Liver (tissue), 8 donors: ENCODE measurements at regions not wholly inside any gene's neighbourhood (a gene's known extent, or its start where the extent isn't known, plus 50 kb on each side); places are given as distances from the start of the nearest gene placed in this dataset.

Experiments
- DNase-seq: peaks from one replicate; pipeline ENCODE4 v3.0.0-alpha.2; 2017; ENCODE audit warnings: low spot score
- H3K27ac ChIP-seq, 2 donors: one replicate each; pipeline ENCODE4 v1.7.0; 2013; ENCODE audit warnings: inconsistent platforms in 2 of 2, low read length in 2 of 2, control low read depth in 1 of 2, low read depth in 1 of 2, mild to moderate bottlenecking in 1 of 2
- H3K27me3 ChIP-seq, 4 donors: one replicate each; pipeline versions ENCODE4 v1.6.1 to v1.7.0; 2013; ENCODE audit warnings: low read length in 3 of 4, inconsistent platforms in 1 of 4, mild to moderate bottlenecking in 1 of 4, moderate library complexity in 1 of 4; ENCODE audit not compliant: control insufficient read depth in 4 of 4, insufficient read depth in 4 of 4
- H3K36me3 ChIP-seq, 4 donors: one replicate each; pipeline versions ENCODE4 v1.6.1 to v1.7.0; 2013; ENCODE audit warnings: low read length in 3 of 4, mild to moderate bottlenecking in 3 of 4, low read depth in 1 of 4, moderate library complexity in 1 of 4; ENCODE audit not compliant: control insufficient read depth in 4 of 4, insufficient read depth in 3 of 4
- H3K4me1 ChIP-seq, 4 donors: one replicate each; pipeline versions ENCODE4 v1.6.1 to v1.7.0; 2013; ENCODE audit warnings: low read length in 3 of 4, mild to moderate bottlenecking in 3 of 4, moderate library complexity in 1 of 4; ENCODE audit not compliant: control insufficient read depth in 4 of 4, insufficient read depth in 4 of 4
- H3K4me3 ChIP-seq, 3 donors: one replicate each; pipeline versions ENCODE4 v1.6.1 to v1.7.0; 2013; ENCODE audit warnings: low read length in 3 of 3, control low read depth in 1 of 3, low read depth in 1 of 3, mild to moderate bottlenecking in 1 of 3
- H3K9ac ChIP-seq, 2 donors: one replicate each; pipeline ENCODE4 v1.7.0; 2013; ENCODE audit warnings: low read length in 2 of 2, mild to moderate bottlenecking in 2 of 2, moderate library complexity in 2 of 2, control low read depth in 1 of 2, low read depth in 1 of 2
- H3K9me3 ChIP-seq, 4 donors: one replicate each; pipeline versions ENCODE4 v1.6.1 to v1.7.0; 2013; ENCODE audit warnings: low read length in 3 of 4; ENCODE audit not compliant: control insufficient read depth in 4 of 4
- CTCF ChIP-seq: fragments of 150-350 bp; IDR thresholded peaks from 2 replicates; pipeline ENCODE4 v1.5.1; 2017; ENCODE audit warnings: improper control_type of control experiment, low read depth, low read length; ENCODE audit not compliant: missing input control
- EGR1 ChIP-seq, 2 donors: IDR thresholded peaks; 2 replicates each; pipeline ENCODE4 v1.6.1; 2016 to 2018; ENCODE audit warnings: antibody characterized with exemption in 2 of 2, low read depth in 2 of 2
- FOXA1 ChIP-seq: IDR thresholded peaks from 2 replicates; pipeline ENCODE4 v1.6.1; 2016; ENCODE audit warnings: antibody characterized with exemption
- FOXA2 ChIP-seq: IDR thresholded peaks from 2 replicates; pipeline ENCODE4 v1.6.1; 2016; ENCODE audit warnings: antibody characterized with exemption
- GABPA ChIP-seq, 2 donors: IDR thresholded peaks in 1 of 2; conservative IDR thresholded peaks in 1 of 2; 2 replicates each; pipeline ENCODE4 v1.6.1; 2016; ENCODE audit warnings: antibody characterized with exemption in 2 of 2, mild to moderate bottlenecking in 1 of 2, moderate library complexity in 1 of 2
- HNF4A ChIP-seq, 2 donors: conservative IDR thresholded peaks; 2 replicates each; pipeline ENCODE4 v1.6.1; 2016; ENCODE audit warnings: antibody characterized with exemption in 2 of 2, mild to moderate bottlenecking in 2 of 2
- HNF4G ChIP-seq: IDR thresholded peaks from 2 replicates; pipeline ENCODE4 v1.6.1; 2016; ENCODE audit warnings: antibody characterized with exemption
- JUND ChIP-seq, 2 donors: IDR thresholded peaks; 2 replicates each; pipeline ENCODE4 v1.6.1; 2016; ENCODE audit warnings: antibody characterized with exemption in 2 of 2
- NR2F2 ChIP-seq: IDR thresholded peaks from 2 replicates; pipeline ENCODE4 v1.6.1; 2016; ENCODE audit warnings: antibody characterized with exemption
- RAD21 ChIP-seq, 2 donors: IDR thresholded peaks; 2 replicates each; pipeline ENCODE4 v1.6.1; 2016; ENCODE audit warnings: antibody characterized with exemption in 2 of 2, mild to moderate bottlenecking in 2 of 2
- RXRA ChIP-seq, 2 donors: IDR thresholded peaks; 2 replicates each; pipeline ENCODE4 v1.6.1; 2017 to 2018; ENCODE audit warnings: antibody characterized with exemption in 2 of 2, mild to moderate bottlenecking in 1 of 2
- SP1 ChIP-seq: IDR thresholded peaks from 2 replicates; pipeline ENCODE4 v1.6.1; 2018; ENCODE audit warnings: antibody characterized with exemption, mild to moderate bottlenecking
- TAF1 ChIP-seq: conservative IDR thresholded peaks from 2 replicates; pipeline ENCODE4 v1.6.1; 2016; ENCODE audit warnings: antibody characterized with exemption, mild to moderate bottlenecking
- YY1 ChIP-seq: IDR thresholded peaks from 2 replicates; pipeline ENCODE4 v1.6.1; 2016; ENCODE audit warnings: antibody characterized with exemption, mild to moderate bottlenecking
- ZBTB33 ChIP-seq: IDR thresholded peaks from 2 replicates; pipeline ENCODE4 v1.6.1; 2016; ENCODE audit warnings: antibody characterized with exemption
- WGBS: extraction: QIAGEN DNeasy Blood & Tissue Kit; methylation state at CpG from one replicate; pipeline ENCODE4 v1.1.7; 2013; 5-methylcytosine and 5-hydroxymethylcytosine counted together
- TF ChIP-seq, protein P1 (sequence below): IDR thresholded peaks from 2 replicates; pipeline ENCODE4 v1.6.1; 2016; ENCODE audit warnings: antibody characterized with exemption
- TF ChIP-seq, protein P2 (sequence below): IDR thresholded peaks from 2 replicates; pipeline ENCODE4 v1.6.1; 2016; ENCODE audit warnings: antibody characterized with exemption
- TF ChIP-seq, protein P3 (sequence below): IDR thresholded peaks from 2 replicates; pipeline ENCODE4 v1.6.1; 2016; ENCODE audit warnings: antibody characterized with exemption, mild to moderate bottlenecking
- donor health status: healthy.
- donor health status: healthy.
- donor health status: healthy.
- donor health status: healthy.
- donor health status: healthy.

DNA sequence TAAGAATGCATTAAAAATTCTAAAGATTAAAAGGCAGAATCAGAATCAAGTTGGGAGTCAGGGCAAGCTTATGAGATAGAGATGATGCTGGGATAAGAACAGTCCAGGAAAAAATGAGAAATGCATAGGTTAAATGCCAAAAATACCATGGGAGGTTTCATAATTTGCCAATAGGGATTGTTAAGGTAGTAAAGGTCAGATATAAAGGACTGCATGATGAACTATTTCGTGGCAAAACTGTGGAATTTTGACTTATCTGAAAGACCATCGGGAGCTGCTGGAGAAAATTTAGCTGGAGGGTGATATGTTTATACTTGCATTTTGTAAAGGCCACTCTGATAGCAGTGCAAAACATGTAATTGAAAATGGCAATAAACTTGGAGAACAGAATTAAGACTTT, 1872.8 kb upstream of the ACO1 start (continued):
- TF ChIP-seq CTCF (no peak), TAF1 (no peak), NR2F2 (no peak), RAD21 (IDR thresholded peaks at IDR 0.05) (no peak)

DNA sequence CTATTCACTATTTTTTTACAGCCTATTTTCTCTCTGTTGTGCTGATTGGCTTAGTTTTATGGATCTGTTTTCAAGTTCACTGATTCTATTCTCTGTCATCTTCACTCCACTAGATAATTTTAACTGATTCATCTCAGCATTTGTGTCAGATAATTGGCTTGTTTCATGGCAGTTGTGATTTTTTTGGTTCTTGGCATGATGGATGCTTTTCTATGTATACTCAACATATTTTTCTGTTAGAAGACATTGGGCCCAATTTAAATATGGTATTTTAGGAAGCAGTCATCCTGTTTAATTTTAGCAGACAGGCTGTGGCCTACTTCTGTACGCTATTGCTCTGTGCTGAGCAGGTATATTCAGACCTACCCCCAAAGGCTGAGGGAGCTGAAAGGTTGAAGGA, 1865.3 kb upstream of the ACO1 start:
- 86% methylated on average over 1 of the region's 1 CpG for WGBS

GRCh38 chr9:30519756-30520155, 1864.7 kb upstream of the ACO1 start:
- Histone ChIP-seq H3K36me3 (no peaks in the 10 kb centered on the region), H3K27ac (no peak overlapping the region), H3K27me3 (peaks cover 0 to 5% (median 0%) of the 10 kb centered on the region in 4 donors), H3K9ac (no peak overlapping the region), H3K4me1 (no peaks in the 10 kb centered on the region), H3K4me3 (no peak overlapping the region), H3K9me3 (no peaks in the 10 kb centered on the region)
- no peak for DNase-seq
- no peak for TF ChIP-seq HNF4A (conservative IDR thresholded peaks at IDR 0.05)
- no peak for TF ChIP-seq SP1
- TF ChIP-seq, protein P1, sequence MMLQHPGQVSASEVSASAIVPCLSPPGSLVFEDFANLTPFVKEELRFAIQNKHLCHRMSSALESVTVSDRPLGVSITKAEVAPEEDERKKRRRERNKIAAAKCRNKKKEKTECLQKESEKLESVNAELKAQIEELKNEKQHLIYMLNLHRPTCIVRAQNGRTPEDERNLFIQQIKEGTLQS = no peak
- TF ChIP-seq, protein P2, sequence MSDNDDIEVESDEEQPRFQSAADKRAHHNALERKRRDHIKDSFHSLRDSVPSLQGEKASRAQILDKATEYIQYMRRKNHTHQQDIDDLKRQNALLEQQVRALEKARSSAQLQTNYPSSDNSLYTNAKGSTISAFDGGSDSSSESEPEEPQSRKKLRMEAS = no peak
- TF ChIP-seq RXRA (IDR thresholded peaks at IDR 0.05) = no peak
- no peak for TF ChIP-seq HNF4G
- TF ChIP-seq GABPA (IDR thresholded peaks at IDR 0.05 in 1 of 2, conservative IDR thresholded peaks at IDR 0.05 in 1 of 2) = no peak
- no peak for TF ChIP-seq FOXA2
- no peak for TF ChIP-seq NR2F2
- TF ChIP-seq FOXA1 = no peak
- no peak for TF ChIP-seq EGR1 (IDR thresholded peaks at IDR 0.05; ENCODE audit: low read depth in 2 of 2)
- TF ChIP-seq ZBTB33 = no peak
- TF ChIP-seq RAD21 (IDR thresholded peaks at IDR 0.05) = no peak
- TF ChIP-seq, protein P3, sequence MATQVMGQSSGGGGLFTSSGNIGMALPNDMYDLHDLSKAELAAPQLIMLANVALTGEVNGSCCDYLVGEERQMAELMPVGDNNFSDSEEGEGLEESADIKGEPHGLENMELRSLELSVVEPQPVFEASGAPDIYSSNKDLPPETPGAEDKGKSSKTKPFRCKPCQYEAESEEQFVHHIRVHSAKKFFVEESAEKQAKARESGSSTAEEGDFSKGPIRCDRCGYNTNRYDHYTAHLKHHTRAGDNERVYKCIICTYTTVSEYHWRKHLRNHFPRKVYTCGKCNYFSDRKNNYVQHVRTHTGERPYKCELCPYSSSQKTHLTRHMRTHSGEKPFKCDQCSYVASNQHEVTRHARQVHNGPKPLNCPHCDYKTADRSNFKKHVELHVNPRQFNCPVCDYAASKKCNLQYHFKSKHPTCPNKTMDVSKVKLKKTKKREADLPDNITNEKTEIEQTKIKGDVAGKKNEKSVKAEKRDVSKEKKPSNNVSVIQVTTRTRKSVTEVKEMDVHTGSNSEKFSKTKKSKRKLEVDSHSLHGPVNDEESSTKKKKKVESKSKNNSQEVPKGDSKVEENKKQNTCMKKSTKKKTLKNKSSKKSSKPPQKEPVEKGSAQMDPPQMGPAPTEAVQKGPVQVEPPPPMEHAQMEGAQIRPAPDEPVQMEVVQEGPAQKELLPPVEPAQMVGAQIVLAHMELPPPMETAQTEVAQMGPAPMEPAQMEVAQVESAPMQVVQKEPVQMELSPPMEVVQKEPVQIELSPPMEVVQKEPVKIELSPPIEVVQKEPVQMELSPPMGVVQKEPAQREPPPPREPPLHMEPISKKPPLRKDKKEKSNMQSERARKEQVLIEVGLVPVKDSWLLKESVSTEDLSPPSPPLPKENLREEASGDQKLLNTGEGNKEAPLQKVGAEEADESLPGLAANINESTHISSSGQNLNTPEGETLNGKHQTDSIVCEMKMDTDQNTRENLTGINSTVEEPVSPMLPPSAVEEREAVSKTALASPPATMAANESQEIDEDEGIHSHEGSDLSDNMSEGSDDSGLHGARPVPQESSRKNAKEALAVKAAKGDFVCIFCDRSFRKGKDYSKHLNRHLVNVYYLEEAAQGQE = no peak
- no peak for TF ChIP-seq JUND (IDR thresholded peaks at IDR 0.05)
- 50% methylated on average over 2 of the region's 2 CpGs for WGBS

More for the DNA sequence above, 1865.3 kb upstream of the ACO1 start:
- no peaks in the 10 kb centered on the region for H3K36me3 ChIP-seq
- H3K27me3 ChIP-seq = peaks cover 0 to 3% (median 0%) of the 10 kb centered on the region in 4 donors
- no peak overlapping the region for H3K27ac ChIP-seq
- H3K4me1 ChIP-seq = no peaks in the 10 kb centered on the region
- TF ChIP-seq YY1 = no peak
- TF ChIP-seq HNF4A (conservative IDR thresholded peaks at IDR 0.05) = no peak
- TF ChIP-seq FOXA1 = no peak
- TF ChIP-seq, protein P1 = no peak
- no peak for TF ChIP-seq NR2F2
- no peak for TF ChIP-seq RXRA (IDR thresholded peaks at IDR 0.05)
- TF ChIP-seq TAF1 = no peak
- no peak for TF ChIP-seq GABPA (IDR thresholded peaks at IDR 0.05 in 1 of 2, conservative IDR thresholded peaks at IDR 0.05 in 1 of 2)
- no peak overlapping the region for H3K9ac ChIP-seq
- DNase-seq = no peak
- no peak overlapping the region for H3K4me3 ChIP-seq
- no peaks in the 10 kb centered on the region for H3K9me3 ChIP-seq
